ENCODE measurements at regions not wholly inside any gene's neighbourhood (a gene's known extent, or its start where the extent isn't known, plus 50 kb on each side); places are given as distances from the start of the nearest gene placed in this dataset.
"Not testable (repeated sequence)": the region's sequence is repeated elsewhere in the genome, so short reads cannot be mapped to it uniquely, and the experiment has no call there.

DNA sequence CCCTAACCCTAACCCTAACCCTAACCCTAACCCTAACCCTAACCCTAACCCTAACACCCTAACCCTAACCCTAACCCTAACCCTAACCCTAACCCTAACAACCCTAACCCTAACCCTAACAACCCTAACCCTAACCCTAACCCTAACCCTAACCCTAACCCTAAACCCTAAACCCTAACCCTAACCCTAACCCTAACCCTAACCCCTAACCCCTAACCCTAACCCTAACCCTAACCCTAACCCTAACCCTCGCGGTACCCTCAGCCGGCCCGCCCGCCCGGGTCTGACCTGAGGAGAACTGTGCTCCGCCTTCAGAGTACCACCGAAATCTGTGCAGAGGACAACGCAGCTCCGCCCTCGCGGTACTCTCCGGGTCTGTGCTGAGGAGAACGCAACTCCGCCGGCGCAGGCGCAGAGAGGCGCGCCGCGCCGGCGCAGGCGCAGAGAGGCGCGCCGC, 270.7 kb downstream of the OR4F29 start:
- H3K36me3 Mint-ChIP-seq (ENCODE audit: low read depth): not testable (repeated sequence)

DNA sequence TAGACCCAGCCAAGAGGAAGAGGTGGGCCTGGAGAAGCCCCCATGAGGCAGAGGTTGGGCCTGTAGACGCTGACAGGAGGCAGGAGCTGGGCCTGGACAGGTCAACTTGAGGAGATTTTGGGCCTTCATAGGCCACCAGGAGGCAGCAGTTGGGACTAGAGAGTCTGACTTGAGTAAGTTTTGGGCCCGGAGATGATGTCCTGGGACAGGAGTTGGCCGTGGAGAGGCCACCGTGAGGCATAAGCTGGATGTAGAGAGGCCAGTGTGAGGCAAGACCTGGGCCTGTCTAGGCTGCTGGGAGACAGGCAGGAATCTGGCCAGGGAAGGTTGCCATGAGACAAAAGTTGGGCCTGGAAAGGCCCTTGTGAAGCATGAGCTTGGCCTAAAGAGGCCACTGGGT, 312.6 kb downstream of the OR4F29 start:
- not testable (repeated sequence) for H3K9me3 Mint-ChIP-seq

More for the DNA sequence above, 270.7 kb downstream of the OR4F29 start:
- not testable (repeated sequence) for H3K9me3 Mint-ChIP-seq; H3K4me3 Mint-ChIP-seq; H3K4me1 Mint-ChIP-seq (ENCODE audit: low read depth); H3K27ac Mint-ChIP-seq; DNase-seq (ENCODE audit: low spot score); H3K27me3 Mint-ChIP-seq (ENCODE audit: low read depth)

DNA sequence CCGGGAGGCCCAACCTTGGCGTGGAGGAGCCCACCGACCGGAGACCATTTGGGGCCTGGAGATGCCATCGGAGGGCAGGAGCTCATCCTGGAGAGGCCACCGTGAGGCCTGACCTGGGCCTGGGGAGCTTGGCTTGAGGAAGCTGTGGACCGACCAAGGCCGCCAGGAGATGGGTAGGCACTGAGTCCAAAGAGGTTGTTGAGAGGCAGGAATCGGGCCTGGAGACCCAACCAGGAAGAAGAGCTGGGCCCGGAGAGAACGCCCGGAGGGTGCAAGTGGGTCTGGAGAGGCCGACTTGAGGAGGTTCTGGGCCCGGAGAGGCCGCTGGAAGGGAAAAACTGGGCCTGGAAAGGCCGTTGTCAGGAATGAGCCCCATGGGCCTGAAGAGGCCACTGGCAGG, 313.8 kb downstream of the OR4F29 start:
- not testable (repeated sequence) for H3K27ac Mint-ChIP-seq; H3K4me3 Mint-ChIP-seq; H3K27me3 Mint-ChIP-seq (ENCODE audit: low read depth); H3K36me3 Mint-ChIP-seq (ENCODE audit: low read depth); DNase-seq (ENCODE audit: low spot score); H3K4me1 Mint-ChIP-seq (ENCODE audit: low read depth); H3K9me3 Mint-ChIP-seq

More for the DNA sequence above, 312.6 kb downstream of the OR4F29 start:
- H3K4me3 Mint-ChIP-seq; H3K27ac Mint-ChIP-seq; H3K4me1 Mint-ChIP-seq (ENCODE audit: low read depth); H3K27me3 Mint-ChIP-seq (ENCODE audit: low read depth); H3K36me3 Mint-ChIP-seq (ENCODE audit: low read depth); DNase-seq (ENCODE audit: low spot score): not testable (repeated sequence)

DNA sequence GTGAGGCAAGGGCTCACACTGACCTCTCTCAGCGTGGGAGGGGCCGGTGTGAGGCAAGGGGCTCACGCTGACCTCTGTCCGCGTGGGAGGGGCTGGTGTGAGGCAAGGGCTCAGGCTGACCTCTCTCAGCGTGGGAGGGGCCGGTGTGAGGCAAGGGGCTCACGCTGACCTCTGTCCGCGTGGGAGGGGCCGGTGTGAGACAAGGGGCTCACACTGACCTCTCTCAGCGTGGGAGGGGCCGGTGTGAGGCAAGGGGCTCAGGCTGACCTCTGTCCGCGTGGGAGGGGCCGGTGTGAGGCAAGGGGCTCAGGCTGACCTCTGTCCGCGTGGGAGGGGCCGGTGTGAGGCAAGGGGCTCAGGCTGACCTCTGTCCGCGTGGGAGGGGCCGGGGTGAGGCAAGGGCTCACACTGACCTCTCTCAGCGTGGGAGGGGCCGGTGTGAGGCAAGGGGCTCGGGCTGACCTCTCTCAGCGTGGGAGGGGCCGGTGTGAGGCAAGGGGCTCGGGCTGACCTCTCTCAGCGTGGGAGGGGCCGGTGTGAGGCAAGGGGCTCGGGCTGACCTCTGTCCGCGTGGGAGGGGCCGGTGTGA, 315.0 kb downstream of the OR4F29 start:
- not testable (repeated sequence) for H3K9me3 Mint-ChIP-seq; H3K27me3 Mint-ChIP-seq (ENCODE audit: low read depth); H3K36me3 Mint-ChIP-seq (ENCODE audit: low read depth); DNase-seq (ENCODE audit: low spot score); H3K27ac Mint-ChIP-seq; H3K4me3 Mint-ChIP-seq; H3K4me1 Mint-ChIP-seq (ENCODE audit: low read depth)

DNA sequence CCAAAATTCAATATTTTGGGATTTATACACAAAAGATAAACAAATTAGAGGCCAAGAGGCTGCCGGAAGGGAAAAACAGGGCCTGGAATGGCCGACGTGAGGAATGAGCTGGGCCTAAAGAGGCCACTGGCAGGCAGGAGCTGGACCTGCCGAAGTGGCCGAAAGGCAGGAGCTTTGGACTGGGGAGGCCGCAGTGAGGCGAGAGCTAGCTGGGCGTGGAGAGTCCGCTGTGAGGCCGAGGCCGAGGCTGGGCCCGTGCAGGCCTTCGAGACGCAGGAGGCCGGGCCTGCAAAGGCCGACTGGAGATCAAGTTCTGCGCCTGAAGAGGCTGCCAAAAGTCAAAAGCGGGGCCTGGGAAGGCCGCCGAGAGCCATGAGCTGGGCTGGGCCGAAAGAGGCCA, 316.5 kb downstream of the OR4F29 start:
- not testable (repeated sequence) for H3K4me1 Mint-ChIP-seq (ENCODE audit: low read depth); H3K27ac Mint-ChIP-seq; H3K36me3 Mint-ChIP-seq (ENCODE audit: low read depth); H3K9me3 Mint-ChIP-seq; DNase-seq (ENCODE audit: low spot score); H3K4me3 Mint-ChIP-seq; H3K27me3 Mint-ChIP-seq (ENCODE audit: low read depth)

DNA sequence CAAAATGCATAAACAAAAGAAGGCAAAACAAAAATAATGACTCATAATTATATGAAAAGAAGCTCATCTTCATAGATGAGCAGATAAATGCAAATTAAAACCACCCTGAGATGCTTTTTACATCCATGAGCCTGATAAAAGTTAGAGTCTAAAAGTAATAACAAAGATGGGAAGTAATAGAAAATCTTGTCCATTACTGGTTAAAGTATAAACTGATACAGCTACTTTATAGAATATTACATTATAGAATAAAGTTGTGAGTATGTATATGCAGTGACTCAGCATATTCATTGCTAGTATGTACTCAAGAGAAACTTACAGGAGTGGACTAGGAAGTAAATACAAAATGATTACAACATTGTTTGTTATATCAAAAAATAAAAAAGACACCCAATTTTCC, 333.0 kb downstream of the OR4F29 start:
- not testable (repeated sequence) for H3K36me3 Mint-ChIP-seq (ENCODE audit: low read depth); H3K9me3 Mint-ChIP-seq

DNA sequence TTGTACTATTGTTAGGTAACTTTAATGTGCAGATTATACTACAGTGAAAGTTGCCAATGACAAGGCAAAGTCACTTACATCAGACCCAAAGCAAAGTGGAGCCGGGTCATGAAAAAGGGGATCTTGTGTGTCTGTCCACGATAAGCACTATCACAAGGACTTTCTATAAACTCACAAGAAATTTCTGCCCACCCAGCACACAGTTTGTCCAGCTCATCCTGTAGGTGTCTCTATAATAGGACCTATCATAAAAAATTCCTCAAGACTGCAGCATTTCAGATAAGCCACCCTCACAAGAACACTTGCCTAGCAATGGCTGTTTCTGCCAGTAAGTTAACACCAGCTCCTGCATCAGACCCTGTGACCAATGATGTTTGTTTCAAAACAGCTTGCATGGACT, 335.9 kb downstream of the OR4F29 start:
- H3K27me3 Mint-ChIP-seq (ENCODE audit: low read depth); H3K27ac Mint-ChIP-seq; H3K9me3 Mint-ChIP-seq; H3K36me3 Mint-ChIP-seq (ENCODE audit: low read depth); DNase-seq (ENCODE audit: low spot score); H3K4me3 Mint-ChIP-seq; H3K4me1 Mint-ChIP-seq (ENCODE audit: low read depth): not testable (repeated sequence)

More for the DNA sequence above, 333.0 kb downstream of the OR4F29 start:
- H3K27ac Mint-ChIP-seq; H3K4me1 Mint-ChIP-seq (ENCODE audit: low read depth); DNase-seq (ENCODE audit: low spot score); H3K27me3 Mint-ChIP-seq (ENCODE audit: low read depth); H3K4me3 Mint-ChIP-seq: not testable (repeated sequence)

DNA sequence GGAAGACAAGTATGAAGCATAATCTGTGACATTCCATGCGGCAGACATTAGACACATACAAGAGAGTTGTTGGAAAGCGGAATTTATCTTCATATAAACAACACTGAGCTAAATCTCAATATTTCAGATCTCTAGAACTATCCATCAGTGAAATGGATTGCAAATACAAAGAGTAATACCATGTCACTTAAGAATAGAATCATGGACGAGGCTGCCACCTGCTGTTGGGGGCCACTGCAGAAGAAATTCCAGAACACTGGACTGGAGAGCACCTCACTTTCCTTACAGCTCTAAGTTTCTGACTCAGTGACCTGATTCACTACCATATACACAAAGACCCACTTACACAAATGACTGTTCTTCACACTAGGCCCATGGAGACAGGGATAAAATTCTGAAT, 346.7 kb downstream of the OR4F29 start:
- not testable (repeated sequence) for DNase-seq (ENCODE audit: low spot score); H3K36me3 Mint-ChIP-seq (ENCODE audit: low read depth); H3K4me3 Mint-ChIP-seq; H3K27me3 Mint-ChIP-seq (ENCODE audit: low read depth); H3K27ac Mint-ChIP-seq; H3K9me3 Mint-ChIP-seq; H3K4me1 Mint-ChIP-seq (ENCODE audit: low read depth)

DNA sequence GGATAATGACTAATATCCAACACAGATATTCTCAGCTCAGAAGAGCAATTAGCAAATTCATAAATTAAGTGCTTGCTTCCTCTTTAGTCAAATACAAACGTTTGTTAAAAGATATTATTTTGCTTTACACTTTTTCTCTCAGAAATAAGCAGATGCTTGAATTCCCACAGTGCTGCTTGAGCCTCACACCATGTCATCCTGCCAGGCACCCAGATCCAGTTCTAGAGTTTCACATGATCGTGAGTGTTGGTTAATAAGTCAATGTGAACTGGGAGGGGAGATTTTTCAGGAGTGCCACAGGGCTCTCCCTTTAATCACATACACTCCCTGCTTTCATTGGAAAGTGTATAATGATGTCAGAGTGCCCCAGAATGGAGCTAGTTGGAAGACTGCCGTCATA, 352.0 kb downstream of the OR4F29 start:
- H3K4me1 Mint-ChIP-seq (ENCODE audit: low read depth); H3K4me3 Mint-ChIP-seq; H3K9me3 Mint-ChIP-seq; H3K27me3 Mint-ChIP-seq (ENCODE audit: low read depth); H3K27ac Mint-ChIP-seq; DNase-seq (ENCODE audit: low spot score); H3K36me3 Mint-ChIP-seq (ENCODE audit: low read depth): not testable (repeated sequence)

DNA sequence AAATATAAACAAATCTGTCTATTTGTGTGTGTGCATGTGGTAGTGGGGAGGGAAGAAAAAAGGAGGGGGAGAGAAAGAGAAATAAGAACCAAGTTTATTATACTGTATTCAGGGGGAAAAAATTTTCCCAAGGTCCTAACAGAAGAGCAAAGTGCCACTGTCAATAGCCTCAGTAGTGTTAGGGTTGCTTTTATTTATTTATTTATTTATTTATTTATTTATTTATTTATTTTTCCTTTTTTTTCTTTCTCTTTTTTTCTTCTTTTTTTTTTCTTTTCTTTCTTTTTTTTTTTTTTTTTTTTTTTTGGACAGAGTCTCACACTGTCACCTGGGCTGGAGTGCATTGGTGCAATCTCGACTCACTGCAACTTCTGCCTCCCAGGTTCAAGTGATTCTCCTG, 352.7 kb downstream of the OR4F29 start:
- not testable (repeated sequence) for H3K9me3 Mint-ChIP-seq; DNase-seq (ENCODE audit: low spot score); H3K27me3 Mint-ChIP-seq (ENCODE audit: low read depth); H3K4me3 Mint-ChIP-seq; H3K4me1 Mint-ChIP-seq (ENCODE audit: low read depth); H3K36me3 Mint-ChIP-seq (ENCODE audit: low read depth); H3K27ac Mint-ChIP-seq

DNA sequence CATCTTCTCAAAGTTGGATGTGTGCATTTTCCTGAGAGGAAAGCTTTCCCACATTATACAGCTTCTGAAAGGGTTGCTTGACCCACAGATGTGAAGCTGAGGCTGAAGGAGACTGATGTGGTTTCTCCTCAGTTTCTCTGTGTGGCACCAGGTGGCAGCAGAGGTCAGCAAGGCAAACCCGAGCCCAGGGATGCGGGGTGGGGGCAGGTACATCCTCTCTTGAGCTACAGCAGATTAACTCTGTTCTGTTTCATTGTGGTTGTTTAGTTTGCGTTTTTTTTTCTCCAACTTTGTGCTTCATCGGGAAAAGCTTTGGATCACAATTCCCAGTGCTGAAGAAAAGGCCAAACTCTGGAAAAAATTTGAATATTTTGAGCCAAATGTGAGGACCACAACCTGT, 360.2 kb downstream of the OR4F29 start:
- not testable (repeated sequence) for H3K27me3 Mint-ChIP-seq (ENCODE audit: low read depth); DNase-seq (ENCODE audit: low spot score); H3K4me3 Mint-ChIP-seq; H3K36me3 Mint-ChIP-seq (ENCODE audit: low read depth); H3K27ac Mint-ChIP-seq; H3K4me1 Mint-ChIP-seq (ENCODE audit: low read depth); H3K9me3 Mint-ChIP-seq

DNA sequence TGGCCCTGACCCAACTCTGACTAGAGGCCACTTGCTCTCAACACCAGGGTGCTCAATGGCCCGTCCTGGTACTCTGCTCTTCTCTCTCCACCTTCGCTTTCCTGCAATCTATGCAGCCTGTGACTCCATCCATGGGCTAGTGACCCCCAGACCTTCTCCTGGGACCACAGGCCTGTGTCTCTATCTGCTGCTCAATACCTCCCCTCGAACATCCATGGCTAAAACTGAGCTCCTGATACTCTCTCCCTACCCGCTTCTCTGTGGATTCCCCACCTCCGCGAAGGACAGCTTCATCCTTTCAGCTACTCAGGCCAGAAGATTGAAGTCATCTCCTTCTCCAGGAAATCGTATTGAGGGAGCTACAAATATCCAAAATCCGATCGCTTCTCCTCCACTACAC, 363.4 kb downstream of the OR4F29 start:
- not testable (repeated sequence) for H3K27ac Mint-ChIP-seq

DNA sequence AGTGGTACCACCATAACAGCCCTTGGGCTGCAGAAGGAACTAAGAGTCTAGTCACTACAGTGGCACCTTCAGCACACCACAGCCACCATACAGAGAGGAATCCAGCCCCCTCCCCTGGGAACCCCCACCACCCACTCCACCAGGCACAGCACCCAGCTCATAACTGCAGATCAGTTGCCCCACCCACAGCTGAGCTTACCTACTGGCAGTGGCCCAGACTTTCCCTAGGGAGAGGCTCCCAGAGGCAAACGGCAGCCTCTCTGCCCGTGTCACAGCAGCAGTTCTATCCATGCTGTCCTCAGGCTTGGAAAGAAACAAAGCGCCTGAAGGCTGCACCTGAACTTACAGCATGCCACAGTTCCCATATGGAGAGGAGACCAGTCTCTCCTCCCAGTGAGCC, 372.3 kb downstream of the OR4F29 start:
- H3K9me3 Mint-ChIP-seq; H3K27ac Mint-ChIP-seq; DNase-seq (ENCODE audit: low spot score); H3K36me3 Mint-ChIP-seq (ENCODE audit: low read depth); H3K4me1 Mint-ChIP-seq (ENCODE audit: low read depth); H3K27me3 Mint-ChIP-seq (ENCODE audit: low read depth); H3K4me3 Mint-ChIP-seq: not testable (repeated sequence)

More for the DNA sequence above, 363.4 kb downstream of the OR4F29 start:
- H3K36me3 Mint-ChIP-seq (ENCODE audit: low read depth); H3K4me3 Mint-ChIP-seq; H3K4me1 Mint-ChIP-seq (ENCODE audit: low read depth); H3K9me3 Mint-ChIP-seq; H3K27me3 Mint-ChIP-seq (ENCODE audit: low read depth); DNase-seq (ENCODE audit: low spot score): not testable (repeated sequence)

DNA sequence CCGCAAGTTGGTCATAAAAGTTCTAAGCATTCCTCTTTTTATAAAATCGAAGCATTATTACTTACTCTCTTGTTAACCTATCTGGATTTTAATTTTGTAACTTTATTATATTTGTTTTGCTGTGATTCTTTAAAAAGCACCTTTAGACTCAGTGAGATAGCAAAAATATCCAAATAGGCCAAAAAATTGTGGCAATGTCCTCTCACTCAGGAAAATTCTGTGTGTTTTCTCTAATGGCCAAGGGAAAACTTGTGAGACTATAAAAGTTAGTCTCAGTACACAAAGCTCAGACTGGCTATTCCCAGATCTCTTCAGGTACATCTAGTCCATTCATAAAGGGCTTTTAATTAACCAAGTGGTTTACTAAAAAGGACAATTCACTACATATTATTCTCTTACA, 386.4 kb downstream of the OR4F29 start, which contains the start of gene OR4F5:
OR4F5 (plus strand) TSS at position 301 of the 400 bp plus-strand sequence.
- not testable (repeated sequence) for H3K4me1 Mint-ChIP-seq (ENCODE audit: low read depth); H3K4me3 Mint-ChIP-seq; H3K27me3 Mint-ChIP-seq (ENCODE audit: low read depth); H3K9me3 Mint-ChIP-seq; H3K36me3 Mint-ChIP-seq (ENCODE audit: low read depth); H3K27ac Mint-ChIP-seq; DNase-seq (ENCODE audit: low spot score)

DNA sequence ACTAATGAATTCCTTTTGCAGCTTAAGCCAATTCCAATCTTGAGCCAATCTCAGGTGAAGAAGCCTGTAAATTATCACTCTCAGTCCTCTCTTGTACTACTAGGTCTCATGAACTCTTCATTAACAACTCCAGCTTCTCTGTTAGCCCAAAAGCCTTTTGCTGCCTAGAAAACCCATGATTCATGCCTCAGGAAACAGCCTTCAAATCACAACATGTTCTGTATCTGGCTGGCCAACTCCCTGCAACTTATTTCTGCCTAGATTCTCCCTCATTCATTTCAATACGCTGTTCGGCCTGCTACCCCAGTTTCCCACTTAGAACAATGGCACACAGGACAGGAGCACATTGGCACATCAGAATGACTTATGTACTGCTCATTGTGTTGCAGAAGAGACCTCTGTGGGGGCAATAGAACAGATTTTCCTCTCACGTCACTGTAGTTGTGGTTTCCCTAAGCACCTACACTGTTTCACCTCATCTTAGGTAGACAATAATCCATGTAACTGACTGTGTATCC, 395.4 kb downstream of the OR4F29 start:
- not testable (repeated sequence) for H3K27ac Mint-ChIP-seq; H3K9me3 Mint-ChIP-seq; H3K36me3 Mint-ChIP-seq (ENCODE audit: low read depth); H3K4me1 Mint-ChIP-seq (ENCODE audit: low read depth); H3K27me3 Mint-ChIP-seq (ENCODE audit: low read depth); H3K4me3 Mint-ChIP-seq; DNase-seq (ENCODE audit: low spot score)

Data from T-helper 2 cell treated with Interferon-gamma antibody and Interleukin-4, amounts not matched to agents 5 μg/mL and 100 μg/mL, for 36 hours (primary cell).